SH-SY5Y (cell line): ENCODE measurements at regions not wholly inside any gene's neighbourhood (a gene's known extent, or its start where the extent isn't known, plus 50 kb on each side); places are given as distances from the start of the nearest gene placed in this dataset.

Experiments
- GATA2 ChIP-seq: IDR thresholded peaks from 2 replicates; pipeline ENCODE4 v1.6.1; 2011; ENCODE audit warnings: mild to moderate bottlenecking, low read depth, low read length
- GATA3 ChIP-seq: IDR thresholded peaks from 2 replicates; pipeline ENCODE4 v1.6.1; 2011; ENCODE audit warnings: low read depth, mild to moderate bottlenecking, low read length, moderate library complexity

DNA sequence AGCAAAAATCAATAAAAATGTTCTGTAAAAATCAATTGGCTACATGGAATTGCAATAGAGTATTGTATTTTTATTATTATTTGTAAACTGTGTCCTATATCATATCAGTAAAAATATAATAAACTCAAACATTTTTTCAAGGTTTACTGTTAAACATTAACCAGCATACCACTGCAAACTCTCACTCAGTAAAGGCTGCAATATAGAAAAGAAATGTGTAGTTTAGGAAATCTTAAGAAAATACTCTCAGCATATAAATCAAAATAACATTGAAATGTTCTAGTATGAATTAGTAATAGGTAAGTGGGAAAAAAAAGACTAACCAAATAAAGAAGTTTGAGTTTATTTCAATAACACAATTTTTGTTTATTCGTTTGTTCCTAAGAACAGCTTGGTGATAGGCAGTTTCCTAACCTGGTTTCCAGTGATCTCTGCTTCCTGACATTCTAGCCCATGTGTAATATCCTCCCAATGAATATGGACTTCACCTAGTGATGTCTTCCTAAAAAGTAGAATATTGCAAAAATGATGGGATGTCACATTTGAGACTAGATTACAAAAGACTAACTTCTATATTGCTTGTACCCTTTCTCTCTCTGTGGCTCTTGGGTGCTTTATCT is 870.1 kb downstream of the BRINP3 start:
- no peak for TF ChIP-seq GATA3
- TF ChIP-seq GATA2, result no peak

DNA sequence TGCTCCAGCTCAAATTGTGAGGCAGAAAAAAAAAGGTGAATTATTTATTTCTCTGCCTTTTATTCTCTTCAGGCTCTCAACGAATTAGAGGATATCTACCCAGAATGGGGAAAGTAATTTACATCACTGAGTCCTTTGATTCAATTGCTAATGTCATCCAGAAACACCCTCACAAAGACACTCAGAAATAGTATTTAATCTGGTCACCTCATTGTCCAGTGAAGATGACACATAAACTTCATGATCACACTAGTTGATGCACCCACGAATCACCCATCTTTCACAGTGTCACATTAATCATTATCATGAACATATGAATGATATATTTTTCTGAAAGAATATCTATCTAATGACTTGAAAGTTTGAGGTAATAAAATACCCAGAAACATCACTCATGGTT is 868.5 kb downstream of the BRINP3 start:
- no peak for TF ChIP-seq GATA3
- no peak for TF ChIP-seq GATA2

DNA sequence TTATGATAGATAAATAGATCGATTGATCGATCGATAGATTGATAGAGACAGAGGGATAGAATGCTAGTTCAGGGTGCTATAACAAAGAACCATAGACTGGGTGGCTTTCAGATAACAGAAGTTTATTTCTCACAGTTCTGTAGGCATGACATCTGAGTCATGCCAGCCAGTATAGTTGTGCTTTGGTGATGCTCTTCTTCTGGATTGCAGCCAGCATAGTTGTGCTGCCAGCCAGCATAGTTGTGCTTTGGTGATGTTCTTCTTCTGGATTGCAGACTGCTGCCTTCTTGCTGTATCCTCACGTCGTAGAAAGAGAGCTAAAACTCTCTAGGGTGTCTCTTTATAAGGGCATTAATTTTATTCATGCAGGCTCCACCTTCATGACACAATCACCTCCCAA is 860.8 kb downstream of the BRINP3 start:
- no peak for TF ChIP-seq GATA3
- TF ChIP-seq GATA2, result no peak

DNA sequence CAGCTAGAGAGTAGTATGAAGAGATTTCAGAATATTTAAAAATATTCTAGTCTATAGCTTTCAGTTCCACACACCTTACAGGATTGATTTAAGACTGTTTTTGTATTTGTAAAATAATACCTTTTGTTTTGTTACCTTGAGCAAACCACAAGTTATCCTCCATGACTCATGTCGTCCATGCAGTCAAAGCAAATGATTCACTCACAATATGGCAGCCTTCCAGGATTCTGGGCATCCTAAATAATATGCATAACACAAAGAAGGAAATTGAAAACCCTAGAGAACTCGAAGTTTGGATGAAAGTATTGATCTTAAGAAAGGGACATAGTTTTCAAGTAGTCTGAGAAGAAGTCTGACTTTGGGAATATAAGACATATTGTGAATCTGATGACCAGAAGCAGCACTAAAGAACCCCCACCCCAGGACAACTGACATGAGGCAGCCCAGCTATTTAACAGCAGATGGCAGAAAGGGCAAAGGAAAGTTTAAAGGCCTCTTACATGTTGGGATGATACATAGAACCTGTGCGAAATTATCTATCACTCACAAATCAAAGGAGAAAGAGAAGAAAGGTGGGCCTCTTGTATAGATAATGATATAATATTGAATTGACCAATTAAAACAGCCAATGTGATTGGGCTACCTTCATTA is 857.9 kb downstream of the BRINP3 start:
- TF ChIP-seq GATA2 (no peak), GATA3 (no peak)

DNA sequence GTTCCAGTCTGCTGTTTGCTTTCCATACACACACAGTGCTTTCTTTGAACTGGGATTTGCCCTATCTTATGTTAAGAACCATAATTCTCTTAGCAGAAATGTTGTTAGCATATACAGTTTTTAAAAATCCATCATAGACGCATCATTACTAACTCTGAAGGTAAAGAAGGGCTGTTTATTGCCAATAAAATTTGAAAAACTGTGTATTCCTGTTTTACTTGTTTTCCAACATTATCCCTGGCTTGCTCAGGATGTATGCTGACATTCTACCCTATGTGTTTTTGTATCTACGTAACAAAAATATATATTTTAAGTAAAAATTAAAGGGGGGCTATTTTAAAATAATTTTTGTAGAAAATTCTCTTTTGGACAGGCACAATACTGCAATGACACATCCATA is 857.2 kb downstream of the BRINP3 start:
- no peak for TF ChIP-seq GATA2
- TF ChIP-seq GATA3, result no peak

DNA sequence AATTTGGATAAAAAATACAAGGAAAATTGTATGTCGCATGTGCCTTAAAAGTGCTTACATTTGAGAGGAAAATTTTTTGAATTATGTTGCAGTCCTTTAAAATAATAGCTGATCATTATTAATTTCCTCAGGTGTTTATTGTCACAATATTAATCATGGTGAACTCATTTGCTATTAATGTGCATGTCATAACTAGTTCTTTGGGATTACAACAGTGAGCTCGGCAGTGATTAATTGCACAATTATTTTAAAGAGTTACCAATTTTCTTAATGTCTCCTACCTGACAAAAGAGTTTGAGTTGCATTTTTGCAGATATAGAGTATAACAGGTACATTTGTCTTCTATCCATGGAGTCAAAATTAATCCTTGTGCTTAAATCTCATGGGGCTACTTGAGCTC is 854.3 kb downstream of the BRINP3 start:
- no peak for TF ChIP-seq GATA3
- no peak for TF ChIP-seq GATA2

DNA sequence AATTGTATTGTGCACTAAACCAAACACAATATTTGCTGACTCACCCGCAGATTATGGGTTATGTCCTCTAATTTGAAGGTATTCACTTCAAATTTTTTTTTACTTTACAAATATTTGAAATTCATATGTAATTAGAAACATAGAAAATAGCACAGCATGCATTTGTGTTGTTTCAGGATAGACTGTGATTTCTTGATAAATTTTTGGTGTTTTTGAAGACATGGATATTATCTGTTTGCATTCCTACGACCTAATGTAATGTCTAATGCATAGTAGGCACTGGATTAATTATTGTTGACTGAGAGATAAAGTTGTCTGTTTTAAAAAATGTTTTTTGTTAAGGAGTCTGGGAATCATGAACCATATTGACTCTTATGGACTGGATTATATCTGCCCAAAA is 850.2 kb downstream of the BRINP3 start:
- TF ChIP-seq GATA3 (no peak), GATA2 (no peak)

DNA sequence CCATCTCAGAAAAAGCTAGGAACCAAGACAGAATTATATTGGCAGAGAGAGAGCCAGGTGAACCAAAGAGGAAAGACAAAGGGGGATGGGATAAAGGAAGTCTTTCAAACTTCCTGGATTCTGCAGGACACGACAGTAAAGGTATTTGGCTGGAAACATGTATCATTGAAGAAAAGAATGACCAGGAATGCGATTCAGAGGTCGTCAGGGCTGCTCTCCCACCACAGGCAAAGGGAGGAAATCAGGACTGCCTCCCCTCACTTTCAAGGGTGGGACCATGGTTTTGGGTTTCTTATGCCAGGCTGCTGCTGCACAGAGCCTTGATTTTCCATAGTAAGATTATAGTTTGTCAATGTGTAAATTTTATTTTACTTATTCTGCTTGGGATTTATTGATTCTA is 848.8 kb downstream of the BRINP3 start:
- no peak for TF ChIP-seq GATA2
- no peak for TF ChIP-seq GATA3

DNA sequence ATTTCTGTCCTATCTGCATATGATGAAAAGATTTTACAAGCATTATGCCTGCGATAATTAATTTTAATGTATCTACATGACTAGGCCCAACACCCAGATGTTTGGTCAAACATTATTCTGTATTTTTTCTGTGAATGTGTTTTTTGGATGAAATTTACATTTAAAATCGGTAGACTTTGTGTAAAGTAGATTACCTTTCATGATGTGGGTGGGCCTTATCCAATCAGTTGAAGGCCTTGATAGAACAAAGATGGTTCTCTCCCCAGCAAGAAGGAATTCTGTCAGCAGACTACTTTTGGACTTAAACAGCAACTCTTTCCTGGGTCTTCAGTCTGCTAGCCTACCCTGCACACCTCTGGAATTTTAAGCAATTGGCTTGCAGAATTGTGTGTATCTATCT is 844.0 kb downstream of the BRINP3 start:
- TF ChIP-seq GATA3, result no peak
- TF ChIP-seq GATA2, result no peak

DNA sequence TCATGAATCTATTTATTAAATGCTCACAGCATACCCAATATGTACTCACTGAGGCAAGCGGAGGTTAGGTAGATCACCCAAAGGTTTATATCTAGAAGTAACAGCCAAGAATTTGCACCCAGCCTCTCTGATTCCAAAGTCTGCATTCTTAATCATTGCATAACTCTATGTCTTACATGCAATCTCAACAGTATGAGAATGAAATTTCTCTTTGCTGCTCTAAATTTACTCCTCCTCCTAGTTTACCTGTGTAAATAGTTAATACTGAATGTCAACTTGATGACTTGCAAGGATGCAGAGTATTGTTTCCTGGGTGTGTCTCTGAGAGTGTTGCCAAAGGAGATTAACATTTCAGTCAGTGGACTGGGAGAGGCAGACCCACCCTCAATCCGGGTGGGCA is 840.6 kb downstream of the BRINP3 start:
- TF ChIP-seq GATA3 (no peak), GATA2 (no peak)

DNA sequence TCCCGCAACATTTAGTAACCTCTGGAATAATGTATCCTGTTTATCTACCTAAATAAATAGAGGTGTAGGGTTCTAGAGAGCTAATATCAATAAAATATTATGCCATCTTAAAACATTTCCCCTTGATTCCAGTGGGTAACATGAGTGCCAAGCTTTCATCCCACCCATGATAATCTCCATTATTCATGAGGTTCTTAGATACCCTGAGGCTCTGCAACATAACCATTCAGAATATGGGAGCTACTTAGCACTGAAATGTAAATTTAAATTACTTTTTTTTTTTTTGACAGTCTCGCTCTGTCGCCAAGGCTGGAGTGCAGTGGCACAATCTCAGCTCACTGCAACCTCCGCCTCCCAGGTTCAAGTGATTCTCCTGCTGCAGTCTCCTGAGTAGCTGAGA is 832.7 kb downstream of the BRINP3 start:
- TF ChIP-seq GATA3 (no peak), GATA2 (no peak)

DNA sequence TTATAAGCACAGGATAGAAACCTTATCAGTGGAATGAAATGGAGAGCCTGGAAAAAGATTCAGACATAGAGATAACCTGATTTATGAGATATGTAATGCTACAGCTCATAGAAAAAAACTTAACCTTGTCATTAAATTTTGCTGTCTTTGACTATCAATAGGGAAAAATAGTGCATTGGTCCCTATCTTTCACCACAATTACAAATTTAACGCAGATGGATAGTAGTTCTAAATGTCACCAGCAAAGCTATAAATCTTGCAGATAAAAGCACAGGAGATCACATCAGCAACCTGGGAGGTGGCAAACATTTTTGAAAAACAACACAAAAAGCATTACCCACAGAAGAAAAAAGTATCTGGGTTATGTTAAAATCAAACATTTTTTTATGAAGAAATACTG is 831.6 kb downstream of the BRINP3 start:
- peak; percentile 80 for TF ChIP-seq GATA3
- peak; percentile 71 for TF ChIP-seq GATA2

DNA sequence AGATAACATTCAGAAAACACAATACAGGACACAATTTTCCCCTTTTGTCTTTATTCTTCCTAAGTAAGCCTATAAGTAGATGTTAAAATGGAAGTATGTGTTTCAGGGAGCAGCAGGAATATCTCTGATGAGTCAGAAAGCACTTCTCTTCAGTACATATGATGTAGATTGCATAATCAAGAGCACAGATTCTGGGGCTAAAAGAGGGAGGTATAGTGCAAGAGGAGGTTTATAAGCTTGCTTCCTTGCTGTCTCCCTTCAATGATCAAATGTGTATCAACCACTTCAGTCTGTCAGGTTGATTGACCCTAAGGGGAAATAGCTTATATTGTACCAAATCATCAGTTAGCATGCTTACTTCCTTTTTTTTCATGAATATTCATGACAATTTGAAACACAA is 822.8 kb downstream of the BRINP3 start:
- TF ChIP-seq GATA3, result no peak
- TF ChIP-seq GATA2, result no peak

DNA sequence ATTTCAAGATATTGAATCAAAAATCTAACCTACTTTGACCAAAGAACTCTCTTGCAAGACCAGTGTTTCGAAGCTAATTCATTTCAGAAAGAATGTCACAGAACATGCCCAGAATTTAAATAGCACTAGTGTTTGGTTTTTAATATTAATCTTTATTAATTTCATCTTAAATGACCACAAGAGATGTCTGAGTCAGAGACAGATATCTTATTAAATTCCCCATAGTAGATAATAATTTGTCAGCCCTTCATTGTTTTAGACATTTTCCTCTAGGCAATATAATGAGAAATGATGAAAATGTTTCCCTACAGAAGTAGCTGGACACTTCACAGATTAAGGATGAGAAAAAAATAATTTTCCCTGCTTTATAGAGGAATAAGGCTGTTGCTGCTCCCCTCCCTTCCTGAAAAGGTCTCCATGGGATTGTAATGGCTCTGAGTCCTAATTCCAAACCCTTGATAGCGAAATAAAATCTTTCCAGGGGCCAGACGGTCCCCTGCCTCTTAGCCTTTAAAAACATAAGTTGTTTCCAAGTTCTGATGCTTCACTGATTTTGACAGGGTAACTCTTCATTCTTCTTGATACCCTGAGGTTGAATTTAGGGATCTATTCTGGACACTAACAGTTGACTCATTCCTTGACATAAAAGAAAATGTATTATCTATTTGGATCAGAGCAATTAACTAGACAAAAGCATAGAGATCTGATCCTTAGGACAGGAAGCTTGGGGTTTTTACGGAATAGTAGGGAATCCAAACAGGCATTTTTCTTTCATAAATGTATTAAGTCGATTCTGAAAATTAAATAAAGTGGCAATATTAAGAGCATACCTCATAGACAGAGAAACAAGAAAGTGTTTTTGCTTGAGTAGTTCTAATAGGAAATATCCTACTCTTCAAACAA is 820.8 kb downstream of the BRINP3 start:
- TF ChIP-seq GATA3 (no peak), GATA2 (no peak)

DNA sequence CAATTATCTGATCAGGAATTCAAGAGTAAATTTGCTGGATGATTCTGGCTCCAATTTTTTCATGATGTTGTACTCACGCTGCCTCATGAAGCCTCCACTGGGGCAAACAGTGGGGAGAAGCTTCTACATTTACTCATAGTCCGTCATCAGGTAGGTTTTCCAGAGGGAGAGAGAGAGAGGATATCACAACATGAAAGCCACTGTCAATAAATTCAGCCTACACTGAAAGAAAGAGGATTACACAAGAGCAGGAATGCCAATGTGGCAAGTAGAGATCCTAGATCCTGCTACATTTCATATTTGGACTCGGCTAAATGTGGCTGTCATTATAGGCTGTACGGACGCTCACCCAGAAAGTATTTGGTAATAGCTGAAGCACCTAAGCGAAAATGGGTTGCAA is 819.9 kb downstream of the BRINP3 start:
- no peak for TF ChIP-seq GATA3
- TF ChIP-seq GATA2, result no peak
